ENCODE measurements at regions not wholly inside any gene's neighbourhood (a gene's known extent, or its start where the extent isn't known, plus 50 kb on each side); places are given as distances from the start of the nearest gene placed in this dataset.
"Not testable (repeated sequence)": the region's sequence is repeated elsewhere in the genome, so short reads cannot be mapped to it uniquely, and the experiment has no call there.

DNA sequence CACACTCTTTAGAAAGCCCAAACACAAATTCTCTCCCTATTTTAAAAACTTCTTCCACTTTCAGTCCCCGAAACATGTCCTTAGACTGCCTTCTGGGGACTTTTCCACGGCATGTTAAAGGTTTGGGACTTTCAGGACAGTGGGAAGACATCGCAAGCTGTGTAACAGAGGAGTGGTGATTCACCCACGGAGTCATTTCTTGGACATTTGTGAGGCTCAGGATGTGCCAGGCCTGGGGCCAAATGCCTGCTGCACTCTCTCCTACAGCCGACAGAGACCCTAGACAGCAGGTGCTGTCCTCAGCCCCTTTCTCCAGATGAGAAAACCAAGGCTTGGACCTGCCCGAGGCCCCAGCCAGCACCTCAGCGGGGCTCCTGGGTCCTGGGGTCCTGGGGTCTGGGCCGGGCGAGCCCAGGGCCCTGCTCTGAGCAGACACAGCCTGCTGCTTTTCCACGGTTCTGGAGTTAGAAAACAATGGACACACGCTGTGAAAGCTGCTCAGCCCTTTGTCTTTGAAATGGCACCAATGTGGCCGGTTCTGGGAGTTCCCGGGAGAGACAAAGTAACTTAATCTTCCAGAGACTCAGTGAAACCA, 370.2 kb upstream of the SFSWAP start:
- Histone ChIP-seq H2AFZ (ENCODE audit: low read length) (no peak overlapping the region), H3K36me3 (ENCODE audit: insufficient read depth, low read length) (no peaks in the 10 kb centered on the region), H3K4me2 (ENCODE audit: low read depth, low read length, poor library complexity, severe bottlenecking) (no peak overlapping the region), H3K9me2 (replicated peaks; ENCODE audit: insufficient read depth, low read length) (no peaks in the 10 kb centered on the region), H3K27ac (ENCODE audit: low read length) (no peak overlapping the region), H3K9ac (ENCODE audit: low read length) (no peak overlapping the region), H3K4me1 (ENCODE audit: low read length) (no peaks in the 10 kb centered on the region), H3K27me3 (ENCODE audit: low read length) (no peaks in the 10 kb centered on the region), H3K79me2 (ENCODE audit: low read length) (no peaks in the 10 kb centered on the region), H3K4me3 (ENCODE audit: low read length) (no peak overlapping the region), H4K20me1 (ENCODE audit: insufficient read depth, low read depth, low read length) (no peaks in the 10 kb centered on the region), H3K9me3 (ENCODE audit: low read length) (no peaks in the 10 kb centered on the region)
- DNase-seq: no peak

DNA sequence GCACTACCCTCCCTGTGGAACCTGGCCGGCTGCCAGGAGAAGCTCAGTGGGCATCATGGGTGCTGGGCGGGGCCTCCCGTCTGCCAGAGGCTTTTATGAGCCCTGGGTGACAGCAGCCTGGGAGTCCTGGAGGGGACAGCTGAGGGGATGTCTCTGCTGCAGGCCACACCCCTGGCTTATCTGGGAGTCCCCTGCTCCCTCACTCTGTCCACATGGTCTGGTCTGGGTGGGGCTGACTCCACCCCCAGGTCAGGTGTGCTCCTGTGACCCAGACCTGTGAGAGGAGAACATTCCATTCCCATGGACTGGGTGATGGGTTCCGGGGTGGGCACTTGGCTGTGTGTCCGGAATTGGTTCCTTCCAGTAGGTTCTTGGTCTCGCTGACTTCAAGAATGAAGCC, 369.3 kb upstream of the SFSWAP start:
- not testable (repeated sequence) for H3K27me3 ChIP-seq (ENCODE audit: low read length); H3K79me2 ChIP-seq (ENCODE audit: low read length); H3K27ac ChIP-seq (ENCODE audit: low read length); H3K4me3 ChIP-seq (ENCODE audit: low read length); H3K9me3 ChIP-seq (ENCODE audit: low read length); H4K20me1 ChIP-seq (ENCODE audit: insufficient read depth, low read depth, low read length); H3K9me2 ChIP-seq (replicated peaks; ENCODE audit: insufficient read depth, low read length); H3K9ac ChIP-seq (ENCODE audit: low read length); H3K4me1 ChIP-seq (ENCODE audit: low read length); DNase-seq; H3K36me3 ChIP-seq (ENCODE audit: insufficient read depth, low read length); H3K4me2 ChIP-seq (ENCODE audit: low read depth, low read length, poor library complexity, severe bottlenecking); H2AFZ ChIP-seq (ENCODE audit: low read length)

DNA sequence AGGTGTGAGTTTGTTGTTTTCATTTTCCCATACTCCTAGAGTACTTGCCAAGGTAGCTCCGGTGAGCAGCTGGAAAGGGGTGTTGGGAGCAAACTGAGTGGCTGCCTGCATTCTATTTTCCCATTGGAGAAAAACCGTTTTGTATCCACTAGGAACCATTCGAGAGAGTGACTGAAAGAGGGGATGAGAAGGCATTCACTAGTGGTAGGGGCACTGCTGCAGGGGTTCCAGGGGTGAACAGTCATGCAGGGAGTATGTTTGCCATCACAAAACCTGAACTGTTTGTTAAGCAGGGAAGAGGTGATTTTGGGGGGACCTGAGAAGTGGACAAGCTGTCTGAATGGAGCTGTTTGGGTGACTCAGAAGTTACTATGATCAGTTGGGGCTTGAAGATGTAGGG, 367.5 kb upstream of the SFSWAP start:
- not testable (repeated sequence) for H2AFZ ChIP-seq (ENCODE audit: low read length); DNase-seq; H3K4me3 ChIP-seq (ENCODE audit: low read length); H3K36me3 ChIP-seq (ENCODE audit: insufficient read depth, low read length); H3K79me2 ChIP-seq (ENCODE audit: low read length); H4K20me1 ChIP-seq (ENCODE audit: insufficient read depth, low read depth, low read length); H3K4me1 ChIP-seq (ENCODE audit: low read length); H3K4me2 ChIP-seq (ENCODE audit: low read depth, low read length, poor library complexity, severe bottlenecking); H3K9ac ChIP-seq (ENCODE audit: low read length); H3K27me3 ChIP-seq (ENCODE audit: low read length); H3K27ac ChIP-seq (ENCODE audit: low read length); H3K9me3 ChIP-seq (ENCODE audit: low read length); H3K9me2 ChIP-seq (replicated peaks; ENCODE audit: insufficient read depth, low read length)

- H3K36me3 ChIP-seq (ENCODE audit: insufficient read depth, low read length); H4K20me1 ChIP-seq (ENCODE audit: insufficient read depth, low read depth, low read length); H3K79me2 ChIP-seq (ENCODE audit: low read length); H3K9me3 ChIP-seq (ENCODE audit: low read length); DNase-seq; H3K27me3 ChIP-seq (ENCODE audit: low read length); H3K27ac ChIP-seq (ENCODE audit: low read length); H3K9ac ChIP-seq (ENCODE audit: low read length); H3K4me2 ChIP-seq (ENCODE audit: low read depth, low read length, poor library complexity, severe bottlenecking); H3K9me2 ChIP-seq (replicated peaks; ENCODE audit: insufficient read depth, low read length); H2AFZ ChIP-seq (ENCODE audit: low read length); H3K4me3 ChIP-seq (ENCODE audit: low read length); H3K4me1 ChIP-seq (ENCODE audit: low read length): not testable (repeated sequence)
Measured at GRCh38 chr12:131344715-131345520, 366.0 kb upstream of the SFSWAP start.

DNA sequence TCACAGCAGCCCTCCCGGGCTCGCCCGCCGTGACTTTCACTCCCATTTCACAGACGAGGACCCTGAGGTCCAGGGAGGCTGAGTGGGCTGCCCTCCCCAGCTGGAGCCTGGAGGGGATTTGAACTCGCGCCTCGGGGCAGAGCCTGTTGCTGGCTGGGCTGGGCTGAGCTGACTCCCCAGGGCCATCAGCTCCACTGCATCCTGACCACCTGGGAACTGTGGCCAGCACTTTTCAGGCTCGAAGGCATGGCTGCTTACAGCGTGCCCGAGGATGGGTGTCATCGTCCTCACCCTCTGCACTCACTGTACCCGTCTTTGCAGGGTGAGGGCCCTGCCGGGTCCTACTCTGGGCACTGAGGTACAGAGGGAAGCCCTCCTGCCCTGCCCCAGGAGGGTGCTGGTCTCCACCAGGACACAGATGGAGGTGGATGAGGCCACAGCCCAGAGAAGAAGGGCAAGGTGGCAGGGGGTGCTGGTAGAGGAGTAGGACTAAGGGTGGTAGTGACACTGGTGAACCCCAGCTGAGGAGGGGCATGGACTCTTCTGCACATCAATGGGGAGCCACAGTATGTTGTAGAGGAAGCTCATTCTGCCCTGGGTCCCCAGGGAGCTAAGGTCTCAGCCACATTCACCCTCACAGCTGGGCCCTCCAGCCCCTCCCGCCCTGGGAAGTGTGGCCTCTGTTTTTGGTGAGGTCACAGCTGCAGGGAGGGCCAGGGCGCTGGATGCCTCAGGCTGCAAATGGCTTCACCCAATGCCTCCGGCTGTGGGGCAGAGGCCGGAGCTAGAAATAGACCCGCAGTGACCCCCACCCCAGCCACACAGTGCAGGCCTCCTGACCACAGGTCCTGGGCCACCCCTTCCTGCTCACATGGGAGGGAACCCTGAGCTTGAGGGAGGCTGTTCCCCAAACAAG, 365.1 kb upstream of the SFSWAP start:
- no peak for DNase-seq
- H3K27ac ChIP-seq (ENCODE audit: low read length): no peak overlapping the region
- no peaks in the 10 kb centered on the region for H3K9me2 ChIP-seq (replicated peaks; ENCODE audit: insufficient read depth, low read length)
- no peaks in the 10 kb centered on the region; the same call in 1 of the 2 replicates for H3K9me3 ChIP-seq (ENCODE audit: low read length)
- H4K20me1 ChIP-seq (ENCODE audit: insufficient read depth, low read depth, low read length): no peaks in the 10 kb centered on the region
- no peak overlapping the region for H3K9ac ChIP-seq (ENCODE audit: low read length)
- H2AFZ ChIP-seq (ENCODE audit: low read length): no peak overlapping the region
- H3K79me2 ChIP-seq (ENCODE audit: low read length): no peaks in the 10 kb centered on the region
- H3K36me3 ChIP-seq (ENCODE audit: insufficient read depth, low read length): no peaks in the 10 kb centered on the region
- H3K27me3 ChIP-seq (ENCODE audit: low read length): no peaks in the 10 kb centered on the region
- H3K4me2 ChIP-seq (ENCODE audit: low read depth, low read length, poor library complexity, severe bottlenecking): no peak overlapping the region
- H3K4me1 ChIP-seq (ENCODE audit: low read length): no peaks in the 10 kb centered on the region
- H3K4me3 ChIP-seq (ENCODE audit: low read length): no peak overlapping the region

DNA sequence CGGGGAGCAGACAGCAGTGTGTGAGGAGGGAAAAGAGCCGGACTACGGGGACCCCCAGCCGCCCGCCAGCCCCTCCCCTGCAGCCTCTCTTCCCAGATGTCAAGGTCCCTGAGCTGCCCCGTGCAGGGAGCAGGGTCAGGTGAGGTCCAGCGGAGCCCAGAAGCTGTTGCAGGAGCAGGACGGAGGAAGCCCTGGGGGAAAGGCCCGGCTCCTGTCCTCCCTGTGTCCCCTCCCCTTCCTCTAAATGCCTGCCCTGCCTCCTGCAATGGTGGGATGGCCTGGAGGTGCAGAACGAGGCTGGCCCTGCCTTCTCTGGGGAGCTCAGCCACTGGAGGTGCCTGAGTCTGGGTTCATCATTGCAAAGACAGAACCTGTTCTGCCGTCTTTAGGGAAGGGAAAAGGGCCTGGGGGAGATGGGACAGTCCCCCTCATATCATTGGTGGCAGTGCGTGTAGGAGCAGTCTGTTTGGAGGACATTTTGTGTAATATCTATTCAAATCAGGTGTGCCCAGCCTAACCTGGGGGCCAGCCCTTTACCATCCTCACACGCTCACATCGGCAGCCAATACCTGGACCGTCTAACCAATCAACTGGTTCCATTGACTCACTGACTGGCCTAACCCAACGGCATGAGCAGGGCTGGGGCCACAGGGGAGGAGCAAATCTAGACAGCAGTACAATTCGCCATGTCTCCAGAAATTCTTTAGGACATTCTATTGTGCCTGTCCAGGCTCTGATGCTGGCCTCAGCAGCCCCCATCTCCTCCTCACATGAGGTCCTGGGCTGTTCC, 364.1 kb upstream of the SFSWAP start:
- H4K20me1 ChIP-seq (ENCODE audit: insufficient read depth, low read depth, low read length): no peaks in the 10 kb centered on the region
- no peak overlapping the region for H2AFZ ChIP-seq (ENCODE audit: low read length)

DNA sequence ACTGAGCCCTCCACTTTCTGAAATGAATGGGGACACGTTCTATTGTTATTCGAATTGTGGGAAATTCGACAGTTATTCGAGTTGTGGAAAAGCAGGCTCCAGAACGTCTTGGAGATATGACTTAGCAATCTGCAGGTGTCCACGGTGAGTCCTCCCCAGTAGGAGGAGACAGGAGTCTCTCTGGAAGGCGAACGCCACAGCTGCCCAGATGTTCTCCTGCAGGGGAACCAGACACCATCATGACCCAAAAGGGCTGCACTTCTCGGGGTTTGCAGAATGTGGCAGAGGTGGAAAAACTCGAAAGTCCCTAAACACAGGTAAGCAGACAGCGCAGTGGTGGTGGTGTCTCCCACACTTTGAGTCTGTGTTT, 363.6 kb upstream of the SFSWAP start:
- no peak overlapping the region for H3K9ac ChIP-seq (ENCODE audit: low read length)
- no peak for DNase-seq
- no peaks in the 10 kb centered on the region for H3K9me2 ChIP-seq (replicated peaks; ENCODE audit: insufficient read depth, low read length)
- no peak overlapping the region for H3K4me2 ChIP-seq (ENCODE audit: low read depth, low read length, poor library complexity, severe bottlenecking)
- H3K79me2 ChIP-seq (ENCODE audit: low read length): no peaks in the 10 kb centered on the region
- no peak overlapping the region for H3K4me3 ChIP-seq (ENCODE audit: low read length)
- H3K4me1 ChIP-seq (ENCODE audit: low read length): no peaks in the 10 kb centered on the region
- H3K27me3 ChIP-seq (ENCODE audit: low read length): no peaks in the 10 kb centered on the region
- no peaks in the 10 kb centered on the region for H3K36me3 ChIP-seq (ENCODE audit: insufficient read depth, low read length)
- H3K27ac ChIP-seq (ENCODE audit: low read length): no peak overlapping the region
- peaks cover 7% of the 10 kb centered on the region; the same call in 1 of the 2 replicates for H3K9me3 ChIP-seq (ENCODE audit: low read length)
- H4K20me1 ChIP-seq (ENCODE audit: insufficient read depth, low read depth, low read length): no peaks in the 10 kb centered on the region
- no peak overlapping the region for H2AFZ ChIP-seq (ENCODE audit: low read length)

More for the DNA sequence above, 364.1 kb upstream of the SFSWAP start:
- no peaks in the 10 kb centered on the region for H3K27me3 ChIP-seq (ENCODE audit: low read length)
- H3K4me2 ChIP-seq (ENCODE audit: low read depth, low read length, poor library complexity, severe bottlenecking): no peak overlapping the region
- H3K36me3 ChIP-seq (ENCODE audit: insufficient read depth, low read length): no peaks in the 10 kb centered on the region
- no peaks in the 10 kb centered on the region for H3K79me2 ChIP-seq (ENCODE audit: low read length)
- no peak overlapping the region for H3K9ac ChIP-seq (ENCODE audit: low read length)
- DNase-seq: no peak
- H3K4me1 ChIP-seq (ENCODE audit: low read length): no peaks in the 10 kb centered on the region
- no peak overlapping the region for H3K4me3 ChIP-seq (ENCODE audit: low read length)
- H3K27ac ChIP-seq (ENCODE audit: low read length): no peak overlapping the region
- peaks cover 7% of the 10 kb centered on the region; the same call in 1 of the 2 replicates for H3K9me3 ChIP-seq (ENCODE audit: low read length)
- H3K9me2 ChIP-seq (replicated peaks; ENCODE audit: insufficient read depth, low read length): no peaks in the 10 kb centered on the region

Data from Karpas-422 (cell line).